ENCODE measurements at regions not wholly inside any gene's neighbourhood (a gene's known extent, or its start where the extent isn't known, plus 50 kb on each side); places are given as distances from the start of the nearest gene placed in this dataset.

DNA sequence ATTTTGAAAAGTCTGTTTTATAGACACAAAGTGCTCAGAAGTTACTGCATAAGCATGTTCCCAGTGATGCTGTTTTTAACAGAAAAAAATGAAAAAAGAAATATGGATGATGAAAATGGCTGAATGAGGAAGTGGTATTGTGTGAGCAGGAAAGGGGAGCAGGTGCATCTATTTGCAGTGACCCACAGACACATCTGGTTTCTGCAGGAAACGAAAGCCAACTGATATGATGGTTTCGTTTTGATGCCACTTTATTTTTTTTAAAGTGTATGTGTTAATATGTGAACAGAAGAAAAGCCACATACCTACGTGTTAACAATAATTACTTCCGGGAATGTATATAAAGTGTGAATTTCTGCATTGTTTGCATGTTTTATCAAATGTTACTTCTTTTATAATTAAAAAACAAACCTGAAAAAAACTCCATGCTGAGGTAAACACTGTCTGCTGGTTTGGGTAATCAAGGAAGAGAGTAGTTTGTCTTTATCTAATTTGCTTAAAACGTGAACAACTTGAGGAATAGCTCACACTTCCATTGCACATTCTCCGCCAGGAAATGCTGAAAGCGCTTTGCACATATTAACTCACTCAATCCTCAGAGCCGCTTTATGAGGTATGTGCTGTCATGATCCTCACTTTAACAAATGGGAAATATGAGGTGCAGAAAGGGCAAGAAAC lies 1335.9 kb downstream of the TBC1D22A start:
- Mint-ChIP-seq H3K4me1 (peaks cover 10% of the 10 kb centered on the region), H3K9me3 (peaks cover 5% of the 10 kb centered on the region), H3K36me3 (ENCODE audit: low read depth) (no peaks in the 10 kb centered on the region), H3K27me3 (ENCODE audit: insufficient read depth, low read depth, poor library complexity) (peaks cover 5% of the 10 kb centered on the region), H3K4me3 (no peak overlapping the region), H3K27ac (no peak overlapping the region)
- DNase-seq (ENCODE audit: low spot score) (no peak), ATAC-seq (no peak)
- Histone ChIP-seq H3K4me3 (no peak overlapping the region), H3K79me2 (replicated peaks; ENCODE audit: insufficient read depth) (no peaks in the 10 kb centered on the region), H3K9me2 (ENCODE audit: insufficient read depth) (no peaks in the 10 kb centered on the region), H3K4me2 (no peak overlapping the region), H4K20me1 (replicated peaks; ENCODE audit: insufficient read depth) (no peaks in the 10 kb centered on the region), H3K36me3 (ENCODE audit: insufficient read depth) (no peaks in the 10 kb centered on the region; the same call in 1 of the 2 replicates), H2AFZ (no peak overlapping the region), H3K4me1 (ENCODE audit: insufficient read depth) (no peaks in the 10 kb centered on the region), H3K27me3 (ENCODE audit: insufficient read depth) (no peaks in the 10 kb centered on the region), H3K27ac (ENCODE audit: low read depth) (no peak overlapping the region), H3F3A (replicated peaks; ENCODE audit: low read depth) (no peaks in the 10 kb centered on the region)
- TF ChIP-seq, protein P1, sequence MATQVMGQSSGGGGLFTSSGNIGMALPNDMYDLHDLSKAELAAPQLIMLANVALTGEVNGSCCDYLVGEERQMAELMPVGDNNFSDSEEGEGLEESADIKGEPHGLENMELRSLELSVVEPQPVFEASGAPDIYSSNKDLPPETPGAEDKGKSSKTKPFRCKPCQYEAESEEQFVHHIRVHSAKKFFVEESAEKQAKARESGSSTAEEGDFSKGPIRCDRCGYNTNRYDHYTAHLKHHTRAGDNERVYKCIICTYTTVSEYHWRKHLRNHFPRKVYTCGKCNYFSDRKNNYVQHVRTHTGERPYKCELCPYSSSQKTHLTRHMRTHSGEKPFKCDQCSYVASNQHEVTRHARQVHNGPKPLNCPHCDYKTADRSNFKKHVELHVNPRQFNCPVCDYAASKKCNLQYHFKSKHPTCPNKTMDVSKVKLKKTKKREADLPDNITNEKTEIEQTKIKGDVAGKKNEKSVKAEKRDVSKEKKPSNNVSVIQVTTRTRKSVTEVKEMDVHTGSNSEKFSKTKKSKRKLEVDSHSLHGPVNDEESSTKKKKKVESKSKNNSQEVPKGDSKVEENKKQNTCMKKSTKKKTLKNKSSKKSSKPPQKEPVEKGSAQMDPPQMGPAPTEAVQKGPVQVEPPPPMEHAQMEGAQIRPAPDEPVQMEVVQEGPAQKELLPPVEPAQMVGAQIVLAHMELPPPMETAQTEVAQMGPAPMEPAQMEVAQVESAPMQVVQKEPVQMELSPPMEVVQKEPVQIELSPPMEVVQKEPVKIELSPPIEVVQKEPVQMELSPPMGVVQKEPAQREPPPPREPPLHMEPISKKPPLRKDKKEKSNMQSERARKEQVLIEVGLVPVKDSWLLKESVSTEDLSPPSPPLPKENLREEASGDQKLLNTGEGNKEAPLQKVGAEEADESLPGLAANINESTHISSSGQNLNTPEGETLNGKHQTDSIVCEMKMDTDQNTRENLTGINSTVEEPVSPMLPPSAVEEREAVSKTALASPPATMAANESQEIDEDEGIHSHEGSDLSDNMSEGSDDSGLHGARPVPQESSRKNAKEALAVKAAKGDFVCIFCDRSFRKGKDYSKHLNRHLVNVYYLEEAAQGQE (IDR thresholded peaks at IDR 0.05; ENCODE audit: unreplicated experiment) = no peak
- TF ChIP-seq ETS1 (IDR thresholded peaks at IDR 0.05) (no peak), CTCF (conservative IDR thresholded peaks at IDR 0.05; ENCODE audit: low read depth in 2 of 2) (no peak)

DNA sequence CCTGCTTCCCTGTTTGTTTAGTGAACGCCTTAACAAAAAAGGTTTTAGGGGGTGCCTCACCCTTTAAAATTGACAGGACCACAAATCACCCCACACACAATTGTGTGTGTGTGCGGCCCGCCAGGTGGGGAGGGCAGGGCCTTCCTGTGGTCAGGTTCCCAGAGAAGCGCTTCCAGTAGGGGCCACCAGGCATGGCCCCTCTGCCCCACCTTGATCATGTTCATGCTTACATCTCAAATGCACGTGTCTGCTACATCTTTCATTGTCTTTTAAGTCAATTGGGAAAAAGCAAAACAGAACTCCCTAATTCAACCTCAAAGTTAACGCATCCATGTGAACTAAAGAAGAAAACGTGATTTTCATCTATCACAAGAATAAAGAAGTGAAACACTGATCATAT lies 1335.3 kb downstream of the TBC1D22A start:
- no peak overlapping the region for H3K4me2 ChIP-seq
- H3K79me2 ChIP-seq (replicated peaks; ENCODE audit: insufficient read depth) = no peaks in the 10 kb centered on the region
- no peaks in the 10 kb centered on the region for H4K20me1 ChIP-seq (replicated peaks; ENCODE audit: insufficient read depth)
- ATAC-seq = no peak
- DNase-seq (ENCODE audit: low spot score) = no peak
- no peaks in the 10 kb centered on the region for H3F3A ChIP-seq (replicated peaks; ENCODE audit: low read depth)
- H3K36me3 ChIP-seq (ENCODE audit: insufficient read depth) = no peaks in the 10 kb centered on the region; the same call in 1 of the 2 replicates
- H3K9me2 ChIP-seq (ENCODE audit: insufficient read depth) = no peaks in the 10 kb centered on the region
- H3K4me3 Mint-ChIP-seq = no peak overlapping the region
- no peak overlapping the region for H3K27ac Mint-ChIP-seq
- H2AFZ ChIP-seq = no peak overlapping the region
- peaks cover 4% of the 10 kb centered on the region for H3K27me3 Mint-ChIP-seq (ENCODE audit: insufficient read depth, low read depth, poor library complexity)
- TF ChIP-seq POLR2AphosphoS5 (IDR thresholded peaks at IDR 0.05; ENCODE audit: low read depth) = no peak
- TF ChIP-seq JUNB (IDR thresholded peaks at IDR 0.05; ENCODE audit: unreplicated experiment) = no peak
- no peak for TF ChIP-seq STAT1 (IDR thresholded peaks at IDR 0.05; ENCODE audit: unreplicated experiment)
- no peak for TF ChIP-seq EZH2 (IDR thresholded peaks at IDR 0.05; ENCODE audit: low read depth, unreplicated experiment)
- TF ChIP-seq, protein P2, sequence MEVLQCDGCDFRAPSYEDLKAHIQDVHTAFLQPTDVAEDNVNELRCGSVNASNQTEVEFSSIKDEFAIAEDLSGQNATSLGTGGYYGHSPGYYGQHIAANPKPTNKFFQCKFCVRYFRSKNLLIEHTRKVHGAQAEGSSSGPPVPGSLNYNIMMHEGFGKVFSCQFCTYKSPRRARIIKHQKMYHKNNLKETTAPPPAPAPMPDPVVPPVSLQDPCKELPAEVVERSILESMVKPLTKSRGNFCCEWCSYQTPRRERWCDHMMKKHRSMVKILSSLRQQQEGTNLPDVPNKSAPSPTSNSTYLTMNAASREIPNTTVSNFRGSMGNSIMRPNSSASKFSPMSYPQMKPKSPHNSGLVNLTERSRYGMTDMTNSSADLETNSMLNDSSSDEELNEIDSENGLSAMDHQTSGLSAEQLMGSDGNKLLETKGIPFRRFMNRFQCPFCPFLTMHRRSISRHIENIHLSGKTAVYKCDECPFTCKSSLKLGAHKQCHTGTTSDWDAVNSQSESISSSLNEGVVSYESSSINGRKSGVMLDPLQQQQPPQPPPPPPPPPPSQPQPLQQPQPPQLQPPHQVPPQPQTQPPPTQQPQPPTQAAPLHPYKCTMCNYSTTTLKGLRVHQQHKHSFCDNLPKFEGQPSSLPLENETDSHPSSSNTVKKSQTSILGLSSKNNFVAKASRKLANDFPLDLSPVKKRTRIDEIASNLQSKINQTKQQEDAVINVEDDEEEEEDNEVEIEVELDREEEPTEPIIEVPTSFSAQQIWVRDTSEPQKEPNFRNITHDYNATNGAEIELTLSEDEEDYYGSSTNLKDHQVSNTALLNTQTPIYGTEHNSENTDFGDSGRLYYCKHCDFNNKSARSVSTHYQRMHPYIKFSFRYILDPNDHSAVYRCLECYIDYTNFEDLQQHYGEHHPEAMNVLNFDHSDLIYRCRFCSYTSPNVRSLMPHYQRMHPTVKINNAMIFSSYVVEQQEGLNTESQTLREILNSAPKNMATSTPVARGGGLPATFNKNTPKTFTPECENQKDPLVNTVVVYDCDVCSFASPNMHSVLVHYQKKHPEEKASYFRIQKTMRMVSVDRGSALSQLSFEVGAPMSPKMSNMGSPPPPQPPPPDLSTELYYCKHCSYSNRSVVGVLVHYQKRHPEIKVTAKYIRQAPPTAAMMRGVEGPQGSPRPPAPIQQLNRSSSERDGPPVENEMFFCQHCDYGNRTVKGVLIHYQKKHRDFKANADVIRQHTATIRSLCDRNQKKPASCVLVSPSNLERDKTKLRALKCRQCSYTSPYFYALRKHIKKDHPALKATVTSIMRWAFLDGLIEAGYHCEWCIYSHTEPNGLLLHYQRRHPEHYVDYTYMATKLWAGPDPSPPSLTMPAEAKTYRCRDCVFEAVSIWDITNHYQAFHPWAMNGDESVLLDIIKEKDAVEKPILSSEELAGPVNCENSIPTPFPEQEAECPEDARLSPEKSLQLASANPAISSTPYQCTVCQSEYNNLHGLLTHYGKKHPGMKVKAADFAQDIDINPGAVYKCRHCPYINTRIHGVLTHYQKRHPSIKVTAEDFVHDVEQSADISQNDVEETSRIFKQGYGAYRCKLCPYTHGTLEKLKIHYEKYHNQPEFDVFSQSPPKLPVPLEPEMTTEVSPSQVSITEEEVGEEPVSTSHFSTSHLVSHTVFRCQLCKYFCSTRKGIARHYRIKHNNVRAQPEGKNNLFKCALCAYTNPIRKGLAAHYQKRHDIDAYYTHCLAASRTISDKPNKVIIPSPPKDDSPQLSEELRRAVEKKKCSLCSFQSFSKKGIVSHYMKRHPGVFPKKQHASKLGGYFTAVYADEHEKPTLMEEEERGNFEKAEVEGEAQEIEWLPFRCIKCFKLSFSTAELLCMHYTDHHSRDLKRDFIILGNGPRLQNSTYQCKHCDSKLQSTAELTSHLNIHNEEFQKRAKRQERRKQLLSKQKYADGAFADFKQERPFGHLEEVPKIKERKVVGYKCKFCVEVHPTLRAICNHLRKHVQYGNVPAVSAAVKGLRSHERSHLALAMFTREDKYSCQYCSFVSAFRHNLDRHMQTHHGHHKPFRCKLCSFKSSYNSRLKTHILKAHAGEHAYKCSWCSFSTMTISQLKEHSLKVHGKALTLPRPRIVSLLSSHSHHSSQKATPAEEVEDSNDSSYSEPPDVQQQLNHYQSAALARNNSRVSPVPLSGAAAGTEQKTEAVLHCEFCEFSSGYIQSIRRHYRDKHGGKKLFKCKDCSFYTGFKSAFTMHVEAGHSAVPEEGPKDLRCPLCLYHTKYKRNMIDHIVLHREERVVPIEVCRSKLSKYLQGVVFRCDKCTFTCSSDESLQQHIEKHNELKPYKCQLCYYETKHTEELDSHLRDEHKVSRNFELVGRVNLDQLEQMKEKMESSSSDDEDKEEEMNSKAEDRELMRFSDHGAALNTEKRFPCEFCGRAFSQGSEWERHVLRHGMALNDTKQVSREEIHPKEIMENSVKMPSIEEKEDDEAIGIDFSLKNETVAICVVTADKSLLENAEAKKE (CRISPR knock-in tag; IDR thresholded peaks at IDR 0.05) = no peak
- TF ChIP-seq EZH2phosphoT487 (IDR thresholded peaks at IDR 0.05; ENCODE audit: unreplicated experiment) = no peak
- no peak overlapping the region for H3K27ac ChIP-seq (ENCODE audit: low read depth)
- no peaks in the 10 kb centered on the region for H3K27me3 ChIP-seq (ENCODE audit: insufficient read depth)
- peaks cover 10% of the 10 kb centered on the region for H3K4me1 Mint-ChIP-seq
- H3K4me1 ChIP-seq (ENCODE audit: insufficient read depth) = no peaks in the 10 kb centered on the region
- no peaks in the 10 kb centered on the region for H3K36me3 Mint-ChIP-seq (ENCODE audit: low read depth)
- peaks cover 5% of the 10 kb centered on the region for H3K9me3 Mint-ChIP-seq
- H3K4me3 ChIP-seq = no peak overlapping the region

All from GM23338 (cell line).